GM23248 (cell line): ENCODE measurements at regions not wholly inside any gene's neighbourhood (a gene's known extent, or its start where the extent isn't known, plus 50 kb on each side); places are given as distances from the start of the nearest gene placed in this dataset.

ENCODE experiments used
- EZH2 ChIP-seq: fragments of 200-600 bp; sonication (generic); IDR thresholded peaks from 2 replicates; pipeline ENCODE4 v1.6.1; 2018; ENCODE audit warnings: antibody characterized with exemption, mild to moderate bottlenecking; ENCODE audit not compliant: insufficient read depth, poor library complexity, severe bottlenecking
- EZH2phosphoT487 ChIP-seq: fragments of 200-600 bp; sonication (generic); IDR thresholded peaks from 2 replicates; pipeline ENCODE4 v1.6.1; 2018; ENCODE audit warnings: antibody characterized with exemption, moderate library complexity, mild to moderate bottlenecking, low read depth; ENCODE audit not compliant: insufficient read depth

DNA sequence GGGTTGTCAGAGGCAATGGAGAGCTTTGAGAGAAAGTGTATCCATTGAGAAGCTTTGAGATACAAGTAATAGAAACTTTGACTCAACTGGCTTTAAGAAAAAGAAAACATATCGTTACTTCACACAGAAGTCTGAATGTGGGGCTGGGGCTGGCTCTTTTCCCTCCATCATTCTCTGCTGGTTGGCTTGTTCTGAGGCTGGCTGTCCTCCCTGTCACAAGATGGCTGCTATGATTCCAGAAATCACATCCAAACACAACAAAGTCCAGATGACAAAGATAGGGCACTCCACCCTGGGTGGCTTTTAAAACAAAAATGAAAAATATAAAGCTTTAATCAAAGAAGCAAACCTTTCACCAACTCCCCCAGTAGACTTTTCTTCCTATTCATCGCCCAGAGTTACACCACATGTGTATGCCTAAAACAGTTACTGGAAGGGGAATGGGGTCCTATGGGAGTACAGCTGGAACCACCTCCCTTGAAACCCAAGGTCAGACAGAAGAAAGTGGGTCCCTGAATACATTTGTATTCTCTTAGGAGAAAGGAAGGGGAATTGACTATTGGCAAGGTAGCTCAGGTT, 284.3 kb downstream of the GAS1 start:
- no peak for TF ChIP-seq EZH2
- no peak for TF ChIP-seq EZH2phosphoT487
